Ishikawa (cell line): ENCODE measurements at regions not wholly inside any gene's neighbourhood (a gene's known extent, or its start where the extent isn't known, plus 50 kb on each side); places are given as distances from the start of the nearest gene placed in this dataset.

Experiments
- CEBPB ChIP-seq: IDR thresholded peaks from 2 replicates; pipeline ENCODE4 v1.6.1; 2012
- CREB1 ChIP-seq: IDR thresholded peaks from 2 replicates; pipeline ENCODE4 v1.6.1; 2012; ENCODE audit warnings: low read depth
- EGR1 ChIP-seq: IDR thresholded peaks from 2 replicates; pipeline ENCODE4 v1.6.1; 2012
- EP300 ChIP-seq: IDR thresholded peaks from 2 replicates; pipeline ENCODE4 v1.6.1; 2012; ENCODE audit warnings: borderline replicate concordance
- MAX ChIP-seq: IDR thresholded peaks from 2 replicates; pipeline ENCODE4 v1.6.1; 2012
- RAD21 ChIP-seq: IDR thresholded peaks from 2 replicates; pipeline ENCODE4 v1.6.1; 2012; ENCODE audit warnings: low read depth
- TAF1 ChIP-seq: IDR thresholded peaks from 2 replicates; pipeline ENCODE4 v1.6.1; 2012; ENCODE audit warnings: low read depth, mild to moderate bottlenecking
- YY1 ChIP-seq: IDR thresholded peaks from 2 replicates; pipeline ENCODE4 v1.6.1; 2012; ENCODE audit warnings: low read depth
- ZBTB7A ChIP-seq: IDR thresholded peaks from 2 replicates; pipeline ENCODE4 v1.6.1; 2012; ENCODE audit warnings: low read depth
- TF ChIP-seq, protein P1 (sequence below): IDR thresholded peaks from 2 replicates; pipeline ENCODE4 v1.6.1; 2012; ENCODE audit warnings: low read depth, mild to moderate bottlenecking

DNA sequence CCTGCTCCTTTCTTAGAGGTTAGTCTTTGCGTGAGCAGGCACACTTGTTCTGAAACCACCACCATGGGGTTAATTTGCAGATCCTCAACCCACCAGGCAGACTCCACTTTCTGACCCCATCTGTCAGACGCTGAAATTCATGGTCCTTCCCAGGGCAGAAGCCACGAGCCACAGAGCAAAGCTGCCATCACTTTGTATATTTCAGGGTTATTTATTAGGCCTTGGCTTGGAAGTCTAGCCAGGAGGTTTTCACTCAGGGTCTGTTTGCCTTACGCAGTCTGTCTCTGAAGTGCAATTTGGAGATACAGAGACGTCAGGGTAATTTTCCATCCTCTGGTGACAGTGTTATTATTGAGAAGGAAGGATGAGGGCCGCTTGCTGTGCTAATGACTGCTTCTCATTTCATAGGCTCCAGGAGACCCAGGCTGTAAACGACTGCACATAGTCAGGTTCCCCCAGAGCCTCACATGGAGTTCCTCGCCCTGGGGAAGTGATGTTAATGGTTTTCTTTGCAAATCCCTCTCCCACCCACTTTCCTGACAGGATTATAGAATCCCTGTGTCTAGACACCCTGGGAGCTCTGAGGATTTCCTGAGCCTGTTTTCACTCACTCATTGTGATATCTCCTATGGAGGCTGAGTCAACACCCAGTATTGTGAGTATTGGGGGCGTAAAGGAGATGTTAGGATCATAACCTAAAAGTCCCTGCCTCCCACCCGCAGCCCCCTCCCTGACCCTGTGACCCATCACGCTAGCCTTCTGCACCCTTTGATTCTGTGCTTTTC lies 269.0 kb downstream of the ABCC12 start:
- TF ChIP-seq MAX = no peak
- no peak for TF ChIP-seq CREB1
- TF ChIP-seq CEBPB = no peak
- TF ChIP-seq, protein P1, sequence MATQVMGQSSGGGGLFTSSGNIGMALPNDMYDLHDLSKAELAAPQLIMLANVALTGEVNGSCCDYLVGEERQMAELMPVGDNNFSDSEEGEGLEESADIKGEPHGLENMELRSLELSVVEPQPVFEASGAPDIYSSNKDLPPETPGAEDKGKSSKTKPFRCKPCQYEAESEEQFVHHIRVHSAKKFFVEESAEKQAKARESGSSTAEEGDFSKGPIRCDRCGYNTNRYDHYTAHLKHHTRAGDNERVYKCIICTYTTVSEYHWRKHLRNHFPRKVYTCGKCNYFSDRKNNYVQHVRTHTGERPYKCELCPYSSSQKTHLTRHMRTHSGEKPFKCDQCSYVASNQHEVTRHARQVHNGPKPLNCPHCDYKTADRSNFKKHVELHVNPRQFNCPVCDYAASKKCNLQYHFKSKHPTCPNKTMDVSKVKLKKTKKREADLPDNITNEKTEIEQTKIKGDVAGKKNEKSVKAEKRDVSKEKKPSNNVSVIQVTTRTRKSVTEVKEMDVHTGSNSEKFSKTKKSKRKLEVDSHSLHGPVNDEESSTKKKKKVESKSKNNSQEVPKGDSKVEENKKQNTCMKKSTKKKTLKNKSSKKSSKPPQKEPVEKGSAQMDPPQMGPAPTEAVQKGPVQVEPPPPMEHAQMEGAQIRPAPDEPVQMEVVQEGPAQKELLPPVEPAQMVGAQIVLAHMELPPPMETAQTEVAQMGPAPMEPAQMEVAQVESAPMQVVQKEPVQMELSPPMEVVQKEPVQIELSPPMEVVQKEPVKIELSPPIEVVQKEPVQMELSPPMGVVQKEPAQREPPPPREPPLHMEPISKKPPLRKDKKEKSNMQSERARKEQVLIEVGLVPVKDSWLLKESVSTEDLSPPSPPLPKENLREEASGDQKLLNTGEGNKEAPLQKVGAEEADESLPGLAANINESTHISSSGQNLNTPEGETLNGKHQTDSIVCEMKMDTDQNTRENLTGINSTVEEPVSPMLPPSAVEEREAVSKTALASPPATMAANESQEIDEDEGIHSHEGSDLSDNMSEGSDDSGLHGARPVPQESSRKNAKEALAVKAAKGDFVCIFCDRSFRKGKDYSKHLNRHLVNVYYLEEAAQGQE = no peak
- no peak for TF ChIP-seq EP300
- no peak for TF ChIP-seq YY1
- TF ChIP-seq TAF1 = no peak
- TF ChIP-seq RAD21 = no peak
- TF ChIP-seq ZBTB7A = no peak
- no peak for TF ChIP-seq EGR1
